Erythroblast (primary cell): ENCODE measurements at regions not wholly inside any gene's neighbourhood (a gene's known extent, or its start where the extent isn't known, plus 50 kb on each side); places are given as distances from the start of the nearest gene placed in this dataset.

Source experiments
- DNase-seq, 2 experiments: peaks; one replicate each; lab custom pipeline; 2025; lab: John Stamatoyannopoulos, UW
- GATA1 ChIP-seq: IDR thresholded peaks from 2 replicates; pipeline ENCODE4 v1.6.1; 2011; ENCODE audit warnings: low read depth, mild to moderate bottlenecking, control low read depth, low read length, moderate library complexity
- POLR2A ChIP-seq: IDR thresholded peaks from 2 replicates; pipeline ENCODE4 v1.6.1; 2011; ENCODE audit warnings: mild to moderate bottlenecking, low read length

DNA sequence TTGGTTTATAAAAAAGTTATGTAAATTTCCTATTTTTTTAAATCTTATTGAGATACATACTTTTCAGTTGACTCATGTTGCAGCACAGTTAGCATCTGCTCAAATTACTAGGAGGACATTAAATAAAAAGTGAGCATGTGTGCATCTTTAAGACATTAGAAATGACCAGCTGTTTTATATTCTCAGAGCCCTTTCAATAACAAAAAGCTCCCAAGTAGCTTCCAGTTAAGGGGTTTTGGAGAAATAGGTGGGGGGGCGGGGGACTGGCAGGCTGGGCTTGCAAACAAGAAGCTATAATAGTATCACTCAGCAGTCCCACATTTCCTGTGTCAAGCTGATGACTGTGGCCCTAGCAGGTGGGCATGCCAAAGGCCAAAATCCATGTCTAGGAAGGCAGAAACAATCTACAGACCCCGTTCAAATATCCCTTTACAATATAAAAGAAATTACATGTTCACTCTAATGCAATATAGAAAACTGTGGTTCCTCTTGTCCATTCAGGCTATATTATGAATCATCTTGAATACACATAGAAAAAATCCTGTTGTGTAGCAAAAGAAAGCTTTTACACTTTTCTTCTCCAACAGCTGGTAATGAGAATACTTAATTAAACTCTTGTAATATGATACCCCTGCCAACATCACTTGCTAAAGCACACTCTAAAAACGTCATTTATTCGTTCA, 1713.2 kb upstream of the SLC10A2 start:
- no peak for TF ChIP-seq GATA1
- no peak for TF ChIP-seq POLR2A
- no peak for DNase-seq

DNA sequence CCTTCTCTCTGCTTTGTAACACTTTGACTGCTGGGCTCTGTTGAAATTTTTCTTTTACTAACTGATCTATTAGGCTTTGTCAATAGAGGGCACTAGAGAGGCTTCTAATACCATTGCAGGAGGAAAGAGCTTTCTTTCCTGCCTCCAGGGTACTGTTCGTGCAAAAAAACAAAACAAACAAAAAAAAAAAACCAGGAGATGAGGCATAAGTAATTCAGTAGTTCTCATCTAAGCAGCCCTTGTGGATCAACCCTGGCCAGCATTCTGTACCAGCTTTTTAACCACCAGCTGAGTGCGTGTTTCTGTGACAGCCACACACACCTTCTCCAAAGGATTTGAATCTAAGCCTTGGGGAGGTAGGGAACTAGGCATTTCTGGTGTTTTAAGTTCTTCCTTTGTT, 1707.6 kb upstream of the SLC10A2 start:
- peak; percentile 17 to 28 for DNase-seq
- TF ChIP-seq GATA1 (no peak), POLR2A (no peak)

DNA sequence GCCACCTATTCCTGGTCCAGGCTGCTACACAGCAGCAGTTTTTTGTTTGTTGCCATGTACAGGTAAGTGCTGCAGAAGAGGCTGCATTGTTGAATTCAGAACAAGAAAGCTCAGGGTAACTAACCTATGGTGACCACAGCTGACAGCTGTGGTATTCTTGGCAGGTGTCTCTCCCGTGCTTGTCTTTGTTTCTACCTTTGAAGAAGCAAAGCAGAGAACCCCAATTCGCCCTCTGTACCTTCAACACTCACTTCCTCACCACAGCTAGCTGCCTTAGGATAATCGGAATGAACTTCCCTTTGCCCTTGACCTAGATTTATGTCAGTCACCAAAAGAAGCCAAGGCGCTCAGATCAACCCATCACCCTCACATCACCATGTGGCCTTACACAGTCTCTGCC, 1703.3 kb upstream of the SLC10A2 start:
- DNase-seq = no peak
- no peak for TF ChIP-seq GATA1
- TF ChIP-seq POLR2A = no peak

DNA sequence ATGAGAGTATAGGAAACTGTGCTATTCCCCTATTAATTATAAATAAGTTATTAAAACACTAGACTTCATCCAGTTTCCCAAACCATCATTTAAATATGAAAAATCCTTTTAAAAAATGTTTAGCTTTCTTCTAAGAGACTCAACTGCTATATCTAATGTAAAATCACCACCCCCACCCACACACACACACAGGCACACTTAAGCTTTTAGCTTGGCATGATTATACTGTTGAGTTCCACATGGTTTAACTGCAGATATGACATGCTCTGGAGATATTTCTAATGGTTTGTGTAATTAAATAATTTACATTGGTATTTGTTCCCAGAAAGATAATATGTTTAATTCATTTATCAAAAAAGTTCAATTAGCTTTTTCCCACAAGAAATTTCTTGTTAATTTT, 1700.1 kb upstream of the SLC10A2 start:
- no peak for DNase-seq
- no peak for TF ChIP-seq POLR2A
- TF ChIP-seq GATA1 = no peak

DNA sequence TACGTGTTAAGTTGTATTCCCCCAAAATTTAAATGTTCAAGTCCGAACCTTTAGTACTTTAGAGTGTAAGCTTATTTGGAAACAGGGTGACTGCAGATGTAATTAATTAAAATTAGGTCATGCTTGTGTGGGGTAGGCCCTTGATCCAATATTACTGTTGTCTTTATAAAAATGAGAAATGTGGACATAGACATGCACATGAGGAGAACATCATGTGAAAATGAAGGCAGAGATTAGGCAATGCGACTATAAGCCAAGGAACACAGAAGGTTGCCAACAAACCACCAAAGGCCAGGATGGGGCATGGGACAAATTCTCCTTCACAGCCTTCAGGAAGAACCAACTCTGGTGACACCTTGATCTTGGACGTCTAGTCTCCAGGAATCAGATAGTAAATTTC, 1698.4 kb upstream of the SLC10A2 start:
- DNase-seq = no peak
- TF ChIP-seq POLR2A (no peak), GATA1 (no peak)

DNA sequence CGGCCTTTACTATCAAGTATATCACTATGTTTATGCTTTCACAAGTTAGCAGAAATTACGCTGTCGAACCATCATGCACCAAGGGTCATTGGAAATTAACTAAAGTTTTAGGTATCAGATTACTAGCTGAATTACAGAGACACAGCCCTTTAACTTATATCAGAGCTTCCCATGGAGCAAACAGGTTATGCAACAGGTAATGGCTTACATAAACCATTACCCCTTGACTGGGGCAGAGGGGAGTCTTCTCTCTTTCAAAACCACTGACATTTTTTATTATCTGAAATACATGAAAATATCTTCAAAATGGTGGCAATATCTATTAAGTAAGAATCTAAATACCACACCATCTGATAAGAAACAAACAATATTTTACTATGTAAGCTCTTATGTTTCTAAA, 1692.9 kb upstream of the SLC10A2 start:
- TF ChIP-seq POLR2A (no peak), GATA1 (no peak)
- no peak for DNase-seq

DNA sequence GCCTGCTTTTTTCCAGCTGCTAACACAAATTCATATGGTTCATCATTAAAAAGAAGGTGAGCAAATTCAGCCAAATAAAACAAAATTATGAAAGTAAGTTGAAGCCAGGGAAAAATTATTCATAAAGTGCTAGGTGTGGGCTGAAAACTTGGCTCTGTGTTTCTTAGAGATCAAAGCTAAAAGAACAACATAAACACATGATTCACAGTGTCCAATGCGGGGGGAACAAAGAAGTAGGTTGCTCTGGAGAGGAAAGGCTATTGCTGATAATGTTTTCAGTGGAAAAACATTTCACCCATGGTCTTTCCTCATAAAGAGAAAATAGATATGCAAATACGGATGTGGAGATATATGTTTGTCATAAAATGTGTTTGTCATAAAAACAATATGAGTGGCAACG, 1691.5 kb upstream of the SLC10A2 start:
- no peak for TF ChIP-seq GATA1
- TF ChIP-seq POLR2A = no peak
- no peak for DNase-seq

DNA sequence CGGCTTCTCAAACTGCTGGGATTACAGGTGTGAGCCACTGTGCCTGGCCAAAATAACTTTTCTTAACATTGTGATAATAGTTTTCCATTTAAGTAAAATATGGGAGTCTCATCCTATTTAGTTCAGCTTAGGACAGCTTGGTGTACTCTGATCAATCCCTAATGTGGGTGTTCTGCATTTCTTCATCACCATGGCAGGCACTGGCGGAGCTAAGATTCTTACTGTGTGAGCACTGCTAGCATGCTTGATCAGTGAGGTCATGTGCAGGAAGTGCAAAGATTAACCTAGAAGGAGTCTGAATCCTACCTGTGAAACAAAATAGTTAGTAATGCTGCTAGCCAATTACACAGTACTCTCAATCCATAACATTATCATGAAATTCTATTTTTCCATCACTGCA, 1684.2 kb upstream of the SLC10A2 start:
- no peak for TF ChIP-seq POLR2A
- DNase-seq = no peak

DNA sequence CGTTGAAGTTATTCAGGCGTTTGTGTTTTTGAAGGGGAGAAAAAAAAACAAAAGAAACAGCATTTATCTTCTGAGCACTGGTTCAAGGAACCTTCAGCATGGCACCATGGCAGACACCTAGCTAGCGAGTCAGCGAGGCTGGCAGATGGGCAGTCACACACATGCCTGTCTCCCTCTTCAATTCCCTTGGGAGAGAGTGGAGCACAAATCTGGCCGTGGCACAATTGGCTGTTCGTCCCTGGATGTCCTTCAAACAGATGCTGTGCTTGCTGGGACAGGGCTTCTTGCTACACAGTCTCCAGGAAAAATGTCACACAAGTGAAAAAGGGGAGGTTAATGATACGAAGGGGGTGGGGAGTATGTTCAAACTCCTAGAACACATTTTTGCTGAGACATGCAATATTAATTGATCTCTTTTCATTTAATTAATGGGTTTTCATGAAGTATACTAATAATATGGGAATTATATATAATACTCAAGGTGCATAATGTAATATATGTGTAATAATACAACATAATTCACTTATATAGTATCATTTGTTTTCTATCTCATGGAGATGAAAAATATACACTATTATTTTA, 1674.5 kb upstream of the SLC10A2 start:
- no peak for DNase-seq
- TF ChIP-seq POLR2A = no peak
- no peak for TF ChIP-seq GATA1

DNA sequence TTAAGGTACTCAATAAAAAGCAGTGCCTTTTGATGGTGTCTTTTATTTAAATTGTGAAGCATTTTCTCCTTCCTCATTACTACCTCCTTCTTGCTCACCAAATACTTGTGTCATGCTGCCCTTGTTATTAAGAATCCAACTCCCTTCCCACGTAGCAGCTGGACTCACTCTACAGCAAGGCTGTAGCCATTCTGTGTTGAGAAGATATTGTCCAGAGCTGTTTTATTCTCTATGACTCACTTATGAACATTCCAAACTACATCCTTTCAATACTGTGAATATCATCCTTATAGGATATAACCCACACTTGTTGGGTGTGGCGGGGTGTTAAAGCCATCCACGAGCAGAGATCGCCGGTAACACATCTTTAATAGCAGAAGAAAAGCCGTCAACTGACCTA, 1671.5 kb upstream of the SLC10A2 start:
- TF ChIP-seq GATA1 = no peak
- TF ChIP-seq POLR2A = no peak
- DNase-seq = no peak

DNA sequence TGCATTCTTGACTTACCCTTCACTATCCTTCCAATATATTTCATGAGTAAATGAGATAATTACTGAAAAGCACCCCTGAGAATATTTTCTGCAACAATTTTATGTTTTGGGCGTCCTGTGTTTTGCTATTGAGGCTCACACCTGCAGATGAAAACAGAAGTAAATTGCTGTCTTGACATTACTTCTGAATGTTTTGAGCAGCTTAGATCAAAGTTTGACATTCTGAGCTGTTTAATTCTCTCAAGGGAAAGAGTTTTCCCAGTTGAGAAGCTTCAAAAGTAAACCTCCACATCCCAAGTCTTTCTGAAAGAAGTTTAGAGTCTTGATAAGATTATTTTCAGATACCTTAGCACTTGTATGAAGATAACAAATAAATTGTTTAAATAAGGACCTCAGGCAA, 1667.2 kb upstream of the SLC10A2 start:
- no peak for TF ChIP-seq POLR2A
- TF ChIP-seq GATA1 = no peak
- no peak for DNase-seq

DNA sequence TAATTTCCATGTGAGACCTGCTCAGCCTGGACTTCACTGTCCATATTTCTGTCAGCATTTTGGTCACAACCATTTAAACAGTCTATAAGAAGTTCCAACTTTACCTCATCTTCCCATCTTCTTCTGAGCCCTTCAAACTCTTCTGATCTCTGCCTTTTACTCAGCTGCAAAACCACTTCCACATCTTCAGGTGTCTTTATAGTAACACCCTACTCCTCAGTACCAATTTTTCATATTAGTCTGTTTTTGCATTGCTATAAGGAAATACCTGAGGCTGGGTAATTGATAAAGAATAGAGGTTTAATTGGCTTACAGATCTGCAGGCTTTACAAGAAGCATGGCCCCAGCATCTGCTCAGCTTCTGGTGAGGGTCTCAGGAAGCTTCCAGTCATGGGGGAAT, 1648.9 kb upstream of the SLC10A2 start:
- TF ChIP-seq GATA1 = no peak
- no peak for TF ChIP-seq POLR2A
- no peak for DNase-seq

DNA sequence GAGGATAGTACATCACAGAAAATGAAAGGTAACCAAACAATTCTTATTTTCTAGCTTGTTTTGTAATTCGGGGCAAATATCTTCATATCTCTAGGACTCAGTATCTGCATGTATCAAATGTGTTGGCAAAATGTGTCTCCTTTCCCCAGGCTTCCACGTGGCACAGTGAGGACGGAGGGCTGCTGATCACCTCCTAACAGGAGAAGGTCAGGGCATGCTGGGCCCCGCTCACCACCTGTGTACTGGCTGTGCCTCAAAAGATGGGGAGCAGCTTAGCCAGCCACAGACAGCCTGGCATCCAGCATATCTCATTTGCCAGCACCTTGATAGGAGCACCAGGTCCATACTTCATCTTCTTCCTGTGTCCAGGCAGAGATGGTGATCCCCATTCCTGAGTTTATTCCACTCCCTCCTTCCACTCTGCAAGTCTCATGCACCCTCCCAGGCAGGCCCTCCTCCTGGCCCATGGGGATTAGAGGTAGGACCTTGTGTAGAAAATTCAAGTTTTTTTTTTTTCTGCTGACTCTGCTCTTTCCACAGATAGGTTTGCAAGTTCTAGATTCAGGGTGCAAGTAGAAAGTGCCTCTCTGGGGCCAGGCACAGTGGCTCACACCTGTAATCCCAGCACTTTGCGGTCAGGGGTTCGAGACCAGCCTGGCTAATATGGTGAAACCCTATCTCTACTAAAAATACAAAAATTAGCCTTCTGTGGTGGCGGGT, 1639.0 kb upstream of the SLC10A2 start:
- no peak for TF ChIP-seq POLR2A
- no peak for TF ChIP-seq GATA1
- no peak for DNase-seq

DNA sequence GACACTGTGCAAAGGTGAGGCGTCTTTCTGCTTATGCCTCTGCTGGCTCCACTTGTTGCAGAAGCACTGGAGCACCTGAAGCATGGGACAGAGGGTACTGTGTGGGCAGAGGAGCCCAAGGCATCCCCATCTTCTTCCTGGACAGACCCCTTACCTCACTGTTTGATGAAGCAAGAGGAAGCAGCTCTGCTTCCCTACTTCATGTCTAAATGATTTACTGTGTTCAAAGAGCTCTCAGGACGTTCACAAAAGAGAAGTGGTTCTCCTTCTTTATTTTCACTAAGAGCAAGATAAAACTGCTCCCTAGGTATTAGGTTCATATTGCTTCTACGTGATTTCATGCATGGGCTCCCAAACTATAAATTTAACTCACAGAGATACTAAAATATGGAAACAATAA, 1635.4 kb upstream of the SLC10A2 start:
- no peak for DNase-seq
- TF ChIP-seq POLR2A = no peak
- no peak for TF ChIP-seq GATA1

DNA sequence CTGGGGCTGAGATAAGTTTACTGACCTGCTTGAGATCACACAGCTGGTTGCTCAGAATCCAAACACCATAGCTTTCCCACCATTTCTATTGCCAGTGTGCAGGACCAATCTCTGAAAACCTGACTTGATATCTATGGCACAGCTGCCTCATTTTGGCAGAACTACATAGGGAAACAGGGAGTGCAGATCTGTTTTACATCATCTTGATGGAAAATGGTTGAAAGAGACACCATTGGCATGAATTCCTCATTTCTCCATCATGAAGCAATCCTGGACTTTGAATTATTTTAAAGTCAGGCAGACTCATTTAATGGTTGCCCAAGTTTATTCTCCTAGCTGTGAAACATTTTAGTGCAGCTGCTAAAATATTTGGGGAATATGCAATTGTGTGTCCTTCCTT, 1628.2 kb upstream of the SLC10A2 start:
- TF ChIP-seq GATA1 = no peak
- no peak for TF ChIP-seq POLR2A
- DNase-seq = no peak
